ENCODE measurements at regions not wholly inside any gene's neighbourhood (a gene's known extent, or its start where the extent isn't known, plus 50 kb on each side); places are given as distances from the start of the nearest gene placed in this dataset.

GRCh38 chr2:6645004-6645403 is 220.7 kb downstream of the CMPK2 start:
- TF ChIP-seq CTCF (IDR thresholded peaks at IDR 0.05; ENCODE audit: low read depth, low read length), result no peak
- TF ChIP-seq POLR2A (IDR thresholded peaks at IDR 0.05; ENCODE audit: extremely low read depth, insufficient read length), result no peak
- TF ChIP-seq MAX (IDR thresholded peaks at IDR 0.05; ENCODE audit: low read depth, low read length), result no peak
